Activated T-cell treated with anti-CD3 and anti-CD28 coated beads, Interleukin-2, amount 50 U/mL, for 4 hours (primary cell): ENCODE measurements at regions not wholly inside any gene's neighbourhood (a gene's known extent, or its start where the extent isn't known, plus 50 kb on each side); places are given as distances from the start of the nearest gene placed in this dataset.

Experiments
- ATAC-seq, 2 donors: fragments of 200-7000 bp; cut with Tn5 transposase; one replicate each; pipeline ENCODE4 v1.10.0; 2021
- DNase-seq: peaks from one replicate; pipeline ENCODE4 v3.0.0-alpha.2; 2020
- H3K27me3 Mint-ChIP-seq: one replicate; pipeline ENCODE4 v1.8.0; 2021; ENCODE audit warnings: low read depth, mixed read lengths
- H3K36me3 Mint-ChIP-seq: one replicate; pipeline ENCODE4 v1.8.0; 2022; ENCODE audit warnings: mixed read lengths; ENCODE audit not compliant: insufficient read depth
- H3K4me1 Mint-ChIP-seq: one replicate; pipeline ENCODE4 v1.8.0; 2021; ENCODE audit warnings: low read depth, mixed read lengths
- H3K4me3 Mint-ChIP-seq: one replicate; pipeline ENCODE4 v1.8.0; 2021; ENCODE audit warnings: mild to moderate bottlenecking, moderate library complexity, mixed read lengths
- H3K9me3 Mint-ChIP-seq: one replicate; pipeline ENCODE4 v1.8.0; 2021; ENCODE audit warnings: mixed read lengths

DNA sequence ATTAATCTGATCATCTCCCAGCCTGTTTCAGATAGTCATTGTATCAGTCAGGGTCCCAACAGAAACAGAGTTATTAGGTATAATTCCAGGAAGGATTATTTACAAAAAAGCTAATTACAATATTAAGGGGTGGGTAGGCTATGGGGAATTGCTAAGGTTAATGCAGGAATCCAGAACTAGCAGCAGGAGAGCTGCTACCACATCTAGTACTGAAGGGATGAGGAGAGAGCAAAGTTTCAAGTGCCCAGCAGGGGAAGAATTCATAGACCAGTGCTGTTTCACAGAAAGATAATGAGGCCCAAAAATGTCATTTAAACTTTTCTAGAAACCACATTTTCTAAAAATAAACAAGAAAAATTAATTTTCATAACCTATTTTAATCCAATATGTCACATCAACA, 284.2 kb downstream of the HACE1 start:
- H3K9me3 Mint-ChIP-seq, result no peaks in the 10 kb centered on the region
- ATAC-seq (no peak), DNase-seq (no peak)
- no peaks in the 10 kb centered on the region for H3K27me3 Mint-ChIP-seq
- H3K4me3 Mint-ChIP-seq, result no peak overlapping the region
- no peaks in the 10 kb centered on the region for H3K4me1 Mint-ChIP-seq
- no peaks in the 10 kb centered on the region for H3K36me3 Mint-ChIP-seq

DNA sequence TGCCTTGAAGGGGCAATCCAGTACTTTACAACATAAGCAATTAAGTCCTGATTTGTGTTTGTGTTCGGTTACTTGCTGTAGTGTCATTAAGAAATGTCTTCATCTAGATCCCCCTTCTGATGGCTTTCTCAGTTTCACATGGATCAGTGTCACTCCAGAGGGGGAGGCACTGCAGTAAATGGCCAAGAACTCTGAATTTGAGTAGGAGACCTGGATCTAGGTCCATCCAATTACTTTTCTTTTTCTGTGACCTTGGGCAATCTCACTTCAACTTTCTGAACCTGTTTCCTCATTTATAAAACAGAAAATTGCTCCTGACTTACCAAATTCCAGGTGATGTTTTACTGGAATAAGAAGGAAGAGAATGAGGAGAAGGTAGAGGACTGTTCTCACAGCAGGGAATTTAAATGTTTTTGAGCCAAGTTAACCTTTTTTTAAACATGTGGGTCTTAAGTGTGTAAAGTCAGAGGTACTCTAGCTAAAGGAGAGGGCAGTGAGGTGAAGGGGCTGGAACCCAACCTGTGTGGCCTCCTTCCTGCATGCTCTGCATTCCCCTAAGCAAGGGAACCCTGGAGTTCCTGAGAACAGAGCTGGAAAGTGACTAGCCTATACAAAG, 285.5 kb downstream of the HACE1 start:
- DNase-seq (no peak), ATAC-seq (no peak)
- Mint-ChIP-seq H3K4me1 (no peaks in the 10 kb centered on the region), H3K27me3 (no peaks in the 10 kb centered on the region), H3K4me3 (no peak overlapping the region), H3K36me3 (no peaks in the 10 kb centered on the region), H3K9me3 (peaks cover 2% of the 10 kb centered on the region)

DNA sequence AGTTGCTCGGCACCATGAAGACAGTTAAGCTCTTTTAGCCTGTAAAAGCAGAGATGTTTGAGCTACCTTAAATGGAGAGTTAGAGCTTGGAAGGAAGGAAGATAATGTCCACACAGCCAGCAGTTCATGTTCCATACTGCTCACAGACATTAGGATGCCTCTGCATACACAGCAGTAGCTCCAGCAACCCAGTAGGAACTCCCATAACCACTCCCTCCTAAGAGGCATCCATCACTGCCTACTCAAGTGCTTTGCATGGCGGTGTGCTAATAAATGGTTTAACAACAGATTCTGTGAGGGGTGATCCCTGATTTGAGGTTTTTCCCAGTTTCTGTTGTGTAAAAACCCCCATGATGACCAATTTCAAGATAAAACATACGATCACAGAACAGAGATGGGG, 286.4 kb downstream of the HACE1 start:
- no peak for DNase-seq
- H3K36me3 Mint-ChIP-seq, result no peaks in the 10 kb centered on the region
- peaks cover 3% of the 10 kb centered on the region for H3K9me3 Mint-ChIP-seq
- no peaks in the 10 kb centered on the region for H3K4me1 Mint-ChIP-seq
- H3K4me3 Mint-ChIP-seq, result no peak overlapping the region
- ATAC-seq, result no peak
- no peaks in the 10 kb centered on the region for H3K27me3 Mint-ChIP-seq

DNA sequence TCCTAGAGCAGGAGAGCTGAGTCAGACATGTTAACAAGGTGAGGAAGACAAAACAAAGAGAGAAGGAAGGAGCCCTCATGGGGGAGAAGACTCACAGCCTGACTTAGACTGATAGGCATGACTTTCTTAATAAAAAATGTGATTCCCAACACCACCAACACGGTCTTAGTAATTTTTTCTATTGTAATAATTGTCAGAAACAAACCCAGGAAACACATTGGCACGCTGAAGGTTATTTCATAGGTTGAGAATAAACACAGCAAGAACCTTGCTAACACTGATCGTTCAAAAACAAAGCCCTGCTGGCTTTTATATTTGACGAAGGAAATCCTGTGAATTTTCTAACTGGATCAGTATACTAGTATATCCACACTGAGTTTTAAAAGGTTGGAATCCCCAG, 286.8 kb downstream of the HACE1 start:
- no peaks in the 10 kb centered on the region for H3K4me1 Mint-ChIP-seq
- ATAC-seq, result no peak
- no peaks in the 10 kb centered on the region for H3K36me3 Mint-ChIP-seq
- H3K27me3 Mint-ChIP-seq, result no peaks in the 10 kb centered on the region
- no peak overlapping the region for H3K4me3 Mint-ChIP-seq
- H3K9me3 Mint-ChIP-seq, result peaks cover 3% of the 10 kb centered on the region
- DNase-seq, result no peak

DNA sequence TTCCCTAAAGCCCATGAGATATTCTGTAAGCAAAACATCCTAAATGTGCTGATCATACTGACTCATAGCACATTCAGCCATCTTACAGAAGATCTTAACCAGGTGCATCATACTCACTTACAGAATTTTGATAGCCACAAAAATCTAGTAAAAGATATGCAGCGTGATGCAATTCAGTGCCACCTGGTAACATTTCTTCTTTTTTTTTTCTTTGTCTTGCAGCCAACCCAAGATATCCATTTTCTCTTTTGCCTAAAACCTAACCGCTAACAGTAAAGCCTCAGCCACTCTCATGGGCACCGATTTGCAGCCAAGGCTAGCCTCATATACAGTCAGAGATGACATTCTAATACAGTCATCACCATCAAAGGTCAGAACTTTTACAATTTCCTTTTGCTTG, 293.3 kb downstream of the HACE1 start:
- H3K9me3 Mint-ChIP-seq, result peaks cover 3% of the 10 kb centered on the region
- DNase-seq, result no peak
- no peaks in the 10 kb centered on the region for H3K36me3 Mint-ChIP-seq
- ATAC-seq, result no peak
- H3K4me1 Mint-ChIP-seq, result no peaks in the 10 kb centered on the region
- H3K4me3 Mint-ChIP-seq, result no peak overlapping the region
- no peaks in the 10 kb centered on the region for H3K27me3 Mint-ChIP-seq

DNA sequence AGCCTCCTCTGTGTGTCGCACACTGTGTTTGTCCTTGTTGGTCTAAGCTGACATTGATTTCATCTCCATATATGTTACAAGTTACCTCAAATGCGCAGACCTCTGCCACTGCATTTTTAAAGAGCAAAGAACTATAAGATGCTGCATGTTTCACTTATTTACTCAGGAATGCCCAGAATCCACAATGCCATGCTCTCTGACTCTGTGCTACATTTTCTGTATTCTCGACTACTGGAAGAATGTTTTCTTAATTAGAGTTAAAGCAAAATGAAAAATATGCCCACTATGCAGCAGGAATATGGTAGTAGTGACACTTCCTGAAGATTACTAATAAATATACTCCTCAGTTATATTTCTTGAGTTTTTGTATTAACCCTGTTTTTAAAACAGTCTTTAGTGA, 296.4 kb downstream of the HACE1 start:
- Mint-ChIP-seq H3K4me1 (no peaks in the 10 kb centered on the region), H3K9me3 (no peaks in the 10 kb centered on the region), H3K36me3 (no peaks in the 10 kb centered on the region), H3K4me3 (no peak overlapping the region), H3K27me3 (peaks cover 2% of the 10 kb centered on the region)
- DNase-seq (no peak), ATAC-seq (no peak)

DNA sequence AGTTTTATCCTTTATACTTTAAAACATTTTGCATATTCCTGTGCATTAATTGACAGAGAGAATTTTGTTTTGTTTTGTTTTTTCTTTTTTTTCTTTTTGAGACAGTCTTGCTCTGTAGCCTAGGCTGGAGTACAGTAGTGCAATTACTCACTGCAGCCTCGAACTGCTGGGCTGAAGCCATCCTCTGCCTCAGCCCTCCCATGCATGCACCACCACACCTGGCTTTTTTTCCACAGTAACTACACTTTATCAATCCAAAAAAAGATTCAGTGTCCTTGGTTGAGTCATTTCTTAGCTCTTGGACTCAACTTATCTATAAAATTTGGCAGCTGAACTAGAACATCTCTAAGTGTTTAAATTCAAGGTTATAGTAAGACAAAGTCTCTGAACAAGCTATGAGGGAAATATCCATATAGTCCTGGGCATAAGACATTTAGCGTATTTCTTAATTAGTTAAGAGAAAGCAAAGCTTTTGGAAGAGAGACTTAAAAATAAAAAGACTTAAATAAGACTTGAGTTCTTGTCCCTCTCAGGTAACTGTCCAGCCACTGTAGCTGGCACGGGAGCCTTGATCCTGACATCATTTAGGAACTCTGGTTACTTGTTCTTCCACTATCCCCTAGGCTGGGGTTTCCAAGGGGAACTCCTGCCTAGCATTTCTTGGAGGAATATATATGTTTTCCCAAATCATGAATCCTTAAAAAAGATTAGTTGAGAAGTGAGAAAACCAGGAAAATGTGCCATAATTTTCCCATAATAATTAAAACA, 300.1 kb downstream of the HACE1 start:
- no peak for ATAC-seq
- H3K36me3 Mint-ChIP-seq, result no peaks in the 10 kb centered on the region

DNA sequence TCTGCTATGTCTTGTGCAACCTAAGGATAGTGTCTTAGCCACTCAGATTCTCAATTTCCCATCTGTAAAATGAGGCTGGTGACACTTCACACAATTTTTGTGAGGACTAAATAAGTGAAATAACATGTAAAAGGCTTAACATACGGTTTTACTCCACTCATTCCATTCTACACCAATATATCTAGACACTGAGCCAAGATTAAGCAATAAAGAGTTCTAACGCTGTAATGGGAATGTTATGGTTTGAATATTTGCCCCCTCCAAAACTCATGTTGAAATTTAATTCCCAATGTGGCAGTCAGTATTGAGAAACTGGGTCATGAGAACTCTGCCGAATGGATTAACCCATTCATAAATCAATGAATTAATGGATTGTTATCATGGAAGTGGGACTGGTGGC, 301.0 kb downstream of the HACE1 start:
- no peaks in the 10 kb centered on the region for H3K4me1 Mint-ChIP-seq
- no peaks in the 10 kb centered on the region for H3K9me3 Mint-ChIP-seq
- DNase-seq (no peak), ATAC-seq (no peak)
- no peak overlapping the region for H3K4me3 Mint-ChIP-seq
- H3K36me3 Mint-ChIP-seq, result no peaks in the 10 kb centered on the region
- peaks cover 2% of the 10 kb centered on the region for H3K27me3 Mint-ChIP-seq

More for the DNA sequence above, 300.1 kb downstream of the HACE1 start:
- Mint-ChIP-seq H3K4me1 (no peaks in the 10 kb centered on the region), H3K9me3 (no peaks in the 10 kb centered on the region), H3K4me3 (no peak overlapping the region), H3K27me3 (peaks cover 2% of the 10 kb centered on the region)
- no peak for DNase-seq

DNA sequence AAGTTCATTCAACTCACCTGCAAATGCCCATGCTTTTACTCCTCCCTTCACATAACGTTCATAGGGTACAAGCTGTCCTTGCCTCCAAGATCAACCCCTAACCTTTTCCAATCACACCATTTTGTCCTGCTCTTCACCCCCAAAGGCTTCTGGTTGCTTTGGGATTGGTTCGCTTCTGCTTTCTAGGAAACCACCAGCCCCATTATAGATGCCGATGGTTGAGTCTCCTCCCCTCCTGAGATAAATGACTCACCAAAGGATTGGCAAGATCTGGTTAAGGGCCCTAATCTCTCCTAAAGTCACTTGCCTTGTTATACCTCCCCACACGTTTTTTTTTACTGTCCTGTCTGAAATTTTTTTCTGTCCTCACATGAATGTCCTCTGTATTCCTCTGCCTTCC, 311.4 kb downstream of the HACE1 start:
- ATAC-seq (no peak), DNase-seq (no peak)
- no peaks in the 10 kb centered on the region for H3K9me3 Mint-ChIP-seq
- H3K4me1 Mint-ChIP-seq, result no peaks in the 10 kb centered on the region
- no peaks in the 10 kb centered on the region for H3K36me3 Mint-ChIP-seq
- H3K4me3 Mint-ChIP-seq, result no peak overlapping the region
- peaks cover 8% of the 10 kb centered on the region for H3K27me3 Mint-ChIP-seq

DNA sequence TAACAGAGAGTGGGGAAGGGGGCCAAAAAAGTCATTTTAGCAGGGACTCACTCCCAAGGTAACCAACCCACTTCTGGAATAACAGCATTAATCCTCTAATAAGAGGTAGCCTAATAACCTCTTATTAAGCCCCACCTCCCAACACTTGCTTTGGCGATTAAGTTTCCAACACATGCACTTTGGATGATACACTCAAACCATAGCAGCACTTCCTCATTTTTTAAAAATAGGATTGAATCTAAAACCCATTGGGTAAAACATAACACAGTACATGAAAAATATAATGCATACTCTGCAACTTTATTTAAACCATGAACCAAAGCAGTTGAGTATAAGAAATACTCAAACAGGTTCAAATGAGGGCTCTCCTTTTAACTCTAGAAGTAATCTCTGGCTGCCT, 318.3 kb downstream of the HACE1 start:
- Mint-ChIP-seq H3K9me3 (no peaks in the 10 kb centered on the region), H3K36me3 (no peaks in the 10 kb centered on the region), H3K4me1 (no peaks in the 10 kb centered on the region), H3K27me3 (peaks cover 7% of the 10 kb centered on the region), H3K4me3 (no peak overlapping the region)
- ATAC-seq (no peak), DNase-seq (no peak)

DNA sequence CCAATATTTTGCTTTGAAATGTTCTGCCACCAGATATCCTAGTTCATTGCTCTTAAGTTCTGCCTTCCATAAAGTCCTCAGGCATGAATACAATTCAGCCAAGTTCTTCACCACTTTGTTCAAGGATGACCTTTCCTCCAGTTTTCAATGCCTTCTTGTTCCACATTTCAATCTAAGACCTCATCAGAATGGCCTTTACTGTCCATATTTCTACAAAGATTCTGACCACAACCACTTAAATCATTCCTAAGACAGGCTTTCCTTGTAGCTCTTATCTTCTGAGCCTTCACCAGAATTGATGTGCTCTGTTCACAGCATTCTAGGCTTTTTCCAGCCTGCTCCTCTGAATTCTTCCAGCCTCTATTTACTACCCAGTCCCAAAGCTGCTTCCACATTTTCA, 319.0 kb downstream of the HACE1 start:
- Mint-ChIP-seq H3K9me3 (no peaks in the 10 kb centered on the region), H3K4me3 (no peak overlapping the region), H3K36me3 (no peaks in the 10 kb centered on the region), H3K27me3 (peaks cover 7% of the 10 kb centered on the region), H3K4me1 (no peaks in the 10 kb centered on the region)
- DNase-seq (no peak), ATAC-seq (no peak)

DNA sequence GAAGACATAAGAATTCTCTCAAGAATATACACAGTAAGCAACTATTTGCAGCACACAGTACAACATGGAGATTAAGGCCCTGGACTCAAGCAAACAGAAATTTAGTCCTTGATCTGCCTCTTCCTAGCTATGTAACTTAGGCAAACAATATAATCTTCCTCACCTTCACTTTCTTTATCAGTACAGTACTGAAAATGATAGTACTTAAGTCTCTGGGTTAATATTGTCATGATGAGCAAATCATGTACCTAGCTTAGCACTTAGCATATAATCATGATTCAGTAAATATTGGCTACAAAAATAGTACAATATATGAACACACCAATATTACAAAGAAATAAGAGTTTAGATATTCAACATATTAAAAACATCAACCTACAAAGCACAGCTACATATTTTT, 320.5 kb downstream of the HACE1 start:
- no peaks in the 10 kb centered on the region for H3K4me1 Mint-ChIP-seq
- ATAC-seq, result no peak
- H3K27me3 Mint-ChIP-seq, result peaks cover 7% of the 10 kb centered on the region
- no peaks in the 10 kb centered on the region for H3K36me3 Mint-ChIP-seq
- DNase-seq, result no peak
- no peak overlapping the region for H3K4me3 Mint-ChIP-seq
- no peaks in the 10 kb centered on the region for H3K9me3 Mint-ChIP-seq

DNA sequence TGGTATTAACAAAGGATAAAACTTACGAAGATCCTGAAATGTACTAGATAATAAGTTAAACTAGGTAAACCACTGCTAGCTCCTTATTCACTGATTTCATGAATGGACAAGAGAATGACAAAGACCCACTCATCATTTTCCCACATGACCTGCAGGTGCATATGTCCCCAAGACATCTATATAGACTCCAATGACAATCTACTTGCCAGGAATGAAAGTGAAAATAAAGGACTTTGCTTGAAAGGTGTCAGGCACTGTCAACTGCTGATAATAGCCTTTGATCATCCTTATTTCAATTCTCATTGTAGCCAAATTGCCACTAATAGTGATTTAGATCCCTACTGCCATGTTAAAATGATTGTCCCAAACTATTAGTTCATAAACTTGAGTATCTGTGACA, 321.8 kb downstream of the HACE1 start:
- ATAC-seq (no peak), DNase-seq (no peak)
- H3K36me3 Mint-ChIP-seq, result no peaks in the 10 kb centered on the region
- H3K4me3 Mint-ChIP-seq, result no peak overlapping the region
- no peaks in the 10 kb centered on the region for H3K4me1 Mint-ChIP-seq
- H3K27me3 Mint-ChIP-seq, result peaks cover 2% of the 10 kb centered on the region
- H3K9me3 Mint-ChIP-seq, result no peaks in the 10 kb centered on the region

DNA sequence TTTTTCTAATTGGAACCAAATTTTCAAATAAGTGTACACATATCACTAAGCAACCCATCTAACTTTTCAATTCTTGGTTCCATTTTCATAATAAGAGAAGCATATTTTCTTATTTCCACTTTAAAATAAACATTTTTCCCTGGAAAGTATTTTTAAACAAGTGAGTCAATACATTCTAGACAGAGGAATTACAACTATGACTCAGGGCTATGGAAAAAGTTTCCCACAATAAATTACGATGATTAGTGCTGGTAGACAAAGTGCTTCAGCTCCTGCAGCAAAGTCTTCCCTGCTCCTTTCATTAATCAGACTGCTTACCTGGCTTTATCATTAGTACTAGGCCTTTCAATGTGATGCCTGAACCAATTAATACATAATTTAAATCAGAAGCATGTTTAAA, 322.5 kb downstream of the HACE1 start:
- Mint-ChIP-seq H3K36me3 (no peaks in the 10 kb centered on the region), H3K27me3 (no peaks in the 10 kb centered on the region), H3K4me3 (no peak overlapping the region), H3K4me1 (no peaks in the 10 kb centered on the region), H3K9me3 (no peaks in the 10 kb centered on the region)
- DNase-seq (no peak), ATAC-seq (no peak)

DNA sequence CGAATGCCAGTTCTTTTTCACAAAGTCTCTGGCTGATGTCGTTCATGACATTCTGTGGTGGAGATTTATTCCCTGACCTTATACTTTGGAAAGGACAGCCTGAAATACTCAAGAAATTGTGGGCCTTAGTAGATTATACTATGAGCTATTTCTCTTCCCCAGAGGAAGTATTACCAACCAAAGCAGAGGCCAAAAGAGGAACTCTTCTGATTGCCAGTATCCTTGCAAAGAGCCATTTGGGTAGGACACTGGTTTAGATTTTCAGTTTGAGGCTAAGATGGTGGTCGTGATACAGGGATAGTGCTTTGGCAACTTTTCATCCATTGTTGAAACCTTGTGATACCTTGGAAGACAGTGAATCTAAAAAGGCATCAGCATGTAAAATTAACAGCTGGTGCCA, 327.3 kb downstream of the HACE1 start:
- H3K4me1 Mint-ChIP-seq, result no peaks in the 10 kb centered on the region
- H3K9me3 Mint-ChIP-seq, result no peaks in the 10 kb centered on the region
- H3K4me3 Mint-ChIP-seq, result no peak overlapping the region
- peaks cover 6% of the 10 kb centered on the region for H3K27me3 Mint-ChIP-seq
- H3K36me3 Mint-ChIP-seq, result no peaks in the 10 kb centered on the region
- ATAC-seq (no peak), DNase-seq (no peak)
